ENCODE measurements at regions not wholly inside any gene's neighbourhood (a gene's known extent, or its start where the extent isn't known, plus 50 kb on each side); places are given as distances from the start of the nearest gene placed in this dataset.

GRCh38 chr9:80509358-80509757 is 937.6 kb downstream of the TLE4 start:
- no peaks in the 10 kb centered on the region for H3F3A ChIP-seq (ENCODE audit: control insufficient read depth, insufficient read depth)

GRCh38 chr9:80507611-80508010 is 935.8 kb downstream of the TLE4 start:
- no peaks in the 10 kb centered on the region for H4K20me1 ChIP-seq (ENCODE audit: control insufficient read depth, insufficient read depth, low read depth, low read length)
- H3K27ac ChIP-seq (ENCODE audit: low read depth, low read length): no peak overlapping the region
- no peaks in the 10 kb centered on the region for H3K9me3 ChIP-seq (ENCODE audit: control insufficient read depth, insufficient read depth, low read length)
- TF ChIP-seq CTCF (IDR thresholded peaks at IDR 0.05; ENCODE audit: low read depth, low read length, poor library complexity, severe bottlenecking) (no peak), EZH2phosphoT487 (IDR thresholded peaks at IDR 0.05; ENCODE audit: borderline replicate concordance, low read length) (no peak)
- H3K27me3 ChIP-seq (ENCODE audit: control insufficient read depth, low read length): no peaks in the 10 kb centered on the region
- no peak overlapping the region for H3K4me2 ChIP-seq (ENCODE audit: low read length)
- no peaks in the 10 kb centered on the region for H3K4me1 ChIP-seq (ENCODE audit: control insufficient read depth, low read length)
- no peaks in the 10 kb centered on the region for H3K79me2 ChIP-seq (ENCODE audit: control insufficient read depth, low read length)
- H3K4me3 ChIP-seq (ENCODE audit: low read length): no peak overlapping the region
- H3K36me3 ChIP-seq (ENCODE audit: control insufficient read depth, low read length): no peaks in the 10 kb centered on the region
- H3K9me2 ChIP-seq (replicated peaks; ENCODE audit: control insufficient read depth, low read length): no peaks in the 10 kb centered on the region
- H3F3A ChIP-seq (ENCODE audit: control insufficient read depth, insufficient read depth): no peaks in the 10 kb centered on the region

More at GRCh38 chr9:80509358-80509757, 937.6 kb downstream of the TLE4 start:
- H3K4me1 ChIP-seq (ENCODE audit: control insufficient read depth, low read length): no peaks in the 10 kb centered on the region
- no peaks in the 10 kb centered on the region for H3K9me3 ChIP-seq (ENCODE audit: control insufficient read depth, insufficient read depth, low read length)
- no peak overlapping the region for H3K4me2 ChIP-seq (ENCODE audit: low read length)
- no peaks in the 10 kb centered on the region for H3K79me2 ChIP-seq (ENCODE audit: control insufficient read depth, low read length)
- H3K27me3 ChIP-seq (ENCODE audit: control insufficient read depth, low read length): no peaks in the 10 kb centered on the region
- no peaks in the 10 kb centered on the region for H4K20me1 ChIP-seq (ENCODE audit: control insufficient read depth, insufficient read depth, low read depth, low read length)
- H3K27ac ChIP-seq (ENCODE audit: low read depth, low read length): no peak overlapping the region
- no peaks in the 10 kb centered on the region for H3K9me2 ChIP-seq (replicated peaks; ENCODE audit: control insufficient read depth, low read length)
- no peaks in the 10 kb centered on the region for H3K36me3 ChIP-seq (ENCODE audit: control insufficient read depth, low read length)
- TF ChIP-seq EZH2phosphoT487 (IDR thresholded peaks at IDR 0.05; ENCODE audit: borderline replicate concordance, low read length) (no peak), CTCF (IDR thresholded peaks at IDR 0.05; ENCODE audit: low read depth, low read length, poor library complexity, severe bottlenecking) (no peak)
- no peak overlapping the region for H3K4me3 ChIP-seq (ENCODE audit: low read length)

- H3K4me1 ChIP-seq (ENCODE audit: control insufficient read depth, low read length): no peaks in the 10 kb centered on the region
- no peaks in the 10 kb centered on the region for H3K9me3 ChIP-seq (ENCODE audit: control insufficient read depth, insufficient read depth, low read length)
- H3K27me3 ChIP-seq (ENCODE audit: control insufficient read depth, low read length): no peaks in the 10 kb centered on the region
- no peaks in the 10 kb centered on the region for H3K9me2 ChIP-seq (replicated peaks; ENCODE audit: control insufficient read depth, low read length)
- no peaks in the 10 kb centered on the region for H3F3A ChIP-seq (ENCODE audit: control insufficient read depth, insufficient read depth)
- H3K79me2 ChIP-seq (ENCODE audit: control insufficient read depth, low read length): no peaks in the 10 kb centered on the region
- H4K20me1 ChIP-seq (ENCODE audit: control insufficient read depth, insufficient read depth, low read depth, low read length): no peaks in the 10 kb centered on the region
- TF ChIP-seq EZH2phosphoT487 (IDR thresholded peaks at IDR 0.05; ENCODE audit: borderline replicate concordance, low read length): no peak
- TF ChIP-seq CTCF (IDR thresholded peaks at IDR 0.05; ENCODE audit: low read depth, low read length, poor library complexity, severe bottlenecking): no peak
- H3K4me3 ChIP-seq (ENCODE audit: low read length): no peak overlapping the region
- no peaks in the 10 kb centered on the region for H3K36me3 ChIP-seq (ENCODE audit: control insufficient read depth, low read length)
- no peak overlapping the region for H3K4me2 ChIP-seq (ENCODE audit: low read length)
- no peak overlapping the region for H3K27ac ChIP-seq (ENCODE audit: low read depth, low read length)
These were observed 933.0 kb downstream of the TLE4 start for GRCh38 chr9:80504601-80505230.
